GM19467 (cell line): ENCODE measurements at regions not wholly inside any gene's neighbourhood (a gene's known extent, or its start where the extent isn't known, plus 50 kb on each side); places are given as distances from the start of the nearest gene placed in this dataset.
"Not testable (repeated sequence)": the region's sequence is repeated elsewhere in the genome, so short reads cannot be mapped to it uniquely, and the experiment has no call there.

Experiments
- ATAC-seq: cut with Tn5 transposase; IDR thresholded peaks from one replicate; pipeline ENCODE4 v1.9.1; 2021; ENCODE audit warnings: mild to moderate bottlenecking, moderate library complexity; ENCODE audit not compliant: unreplicated experiment

DNA sequence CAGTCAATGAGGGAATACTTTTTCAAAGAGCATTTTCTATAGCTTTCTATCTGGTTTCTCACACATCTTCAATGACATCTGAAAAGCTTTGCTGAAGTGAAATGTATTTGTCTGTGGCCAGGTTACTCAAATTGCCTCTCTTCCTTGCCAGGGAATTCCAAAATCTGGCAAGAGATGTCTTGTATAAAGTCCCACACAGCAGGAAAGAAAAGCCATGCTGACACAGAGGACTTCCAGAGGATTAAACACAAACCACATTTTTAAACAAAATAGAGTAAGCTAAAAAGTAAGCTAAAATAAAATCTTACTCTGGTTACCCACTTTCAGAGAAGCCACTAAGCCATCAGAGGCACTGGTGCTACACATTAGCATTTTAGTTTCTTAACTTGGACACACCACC is 93.1 kb upstream of the BCAR3 start:
- ATAC-seq: no peak

DNA sequence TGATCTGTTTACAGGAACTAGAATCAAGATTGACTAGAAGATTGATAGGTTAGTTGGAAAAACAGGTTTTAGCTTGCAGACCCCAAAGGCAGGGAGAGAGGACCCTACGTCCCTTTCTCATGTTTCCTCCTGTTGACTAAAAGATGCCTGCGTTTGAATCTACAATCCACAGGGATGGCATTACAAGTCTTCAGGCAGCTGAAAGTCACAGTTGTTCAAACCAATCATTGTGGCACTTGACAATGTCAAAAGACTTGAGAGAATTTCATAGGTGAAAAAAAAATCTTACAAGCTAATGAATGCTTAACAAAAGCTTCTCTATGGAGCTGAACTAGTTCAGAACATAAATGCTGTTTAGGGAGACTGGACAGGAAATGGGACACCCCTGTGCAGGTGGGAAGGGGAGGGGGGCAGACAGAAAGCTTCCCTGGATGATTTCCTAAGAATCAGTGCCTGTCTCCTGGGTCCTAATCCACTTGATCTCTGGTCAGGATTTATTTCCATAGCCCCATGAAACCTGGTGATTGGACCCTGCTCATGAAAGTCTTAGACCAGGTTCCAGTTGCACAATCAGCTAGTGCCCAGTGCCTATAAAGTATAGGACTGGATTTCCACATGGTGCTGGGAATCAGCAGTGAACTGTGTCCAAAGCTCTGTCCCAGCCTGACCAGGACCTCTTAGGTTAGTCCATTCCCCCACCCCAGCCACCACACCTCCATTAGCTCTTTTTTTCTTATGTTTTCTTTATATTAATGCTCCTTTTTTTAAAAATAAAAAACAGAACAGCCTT is 91.6 kb upstream of the BCAR3 start:
- no peak for ATAC-seq

- ATAC-seq: no peak
Measured at GRCh38 chr1:93771843-93772242, 90.2 kb upstream of the BCAR3 start.

DNA sequence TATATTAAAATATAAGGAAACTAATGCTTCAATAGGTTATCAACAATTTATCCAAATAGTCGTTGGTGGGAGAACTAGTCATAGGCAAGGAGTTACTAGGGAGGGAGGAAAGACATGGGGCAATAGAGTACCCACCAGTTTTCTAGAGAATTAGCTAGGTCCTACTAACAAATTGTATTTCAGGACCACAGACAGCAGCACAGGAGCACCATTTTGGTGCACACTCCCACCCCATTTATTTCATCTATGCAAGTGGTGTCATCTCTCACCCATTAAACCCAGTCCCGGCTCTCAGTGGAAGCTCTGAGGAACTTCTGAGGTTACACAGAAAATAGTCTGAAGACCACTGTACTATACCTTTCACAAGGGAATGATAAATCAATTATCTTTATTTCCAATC is 89.0 kb upstream of the BCAR3 start:
- no peak for ATAC-seq

DNA sequence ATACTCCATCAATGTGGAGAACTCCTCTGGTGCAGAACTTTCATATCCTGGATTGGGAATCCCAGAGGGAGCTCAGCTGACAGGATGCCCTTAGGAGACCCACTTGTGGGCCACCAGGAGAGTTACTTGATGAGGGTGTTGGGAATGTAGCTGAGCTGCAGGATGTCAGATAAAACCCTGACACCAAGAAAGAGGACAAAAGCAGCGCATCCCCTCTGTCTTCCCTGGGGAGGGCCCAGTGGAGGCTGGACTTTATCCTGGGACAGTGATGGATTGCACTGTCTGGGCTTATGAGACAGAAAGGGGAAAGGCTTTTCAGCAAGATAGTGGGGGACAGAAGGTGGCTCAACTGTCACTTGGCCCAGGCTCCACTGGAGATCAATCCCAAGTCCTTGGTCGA is 88.1 kb upstream of the BCAR3 start:
- ATAC-seq: no peak

DNA sequence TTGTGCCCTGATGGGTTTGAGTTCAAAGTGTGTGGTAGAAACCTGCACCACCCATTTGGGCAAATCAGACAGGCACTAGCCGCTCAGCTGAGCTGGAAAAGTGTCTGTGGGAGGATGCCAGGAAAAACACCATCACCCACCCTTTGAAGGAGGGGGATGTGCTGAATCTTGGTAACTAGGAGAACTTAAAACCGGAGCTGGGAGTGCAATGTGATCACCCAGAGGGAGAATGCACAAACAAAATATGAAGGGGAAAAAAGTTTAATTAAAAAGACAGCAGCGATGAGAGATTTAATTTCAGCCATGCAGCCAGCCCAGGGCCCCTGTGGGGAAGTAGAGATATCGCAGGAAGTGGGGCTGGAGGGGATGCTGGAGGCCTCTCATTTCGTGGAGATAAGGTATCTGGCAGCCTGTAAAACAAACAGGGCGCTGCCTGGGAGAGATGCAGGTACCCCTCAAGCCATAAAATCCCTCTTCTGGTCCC is 86.8 kb upstream of the BCAR3 start:
- no peak for ATAC-seq

- no peak for ATAC-seq
Measured at GRCh38 chr1:93766451-93766850, 84.8 kb upstream of the BCAR3 start.

- no peak for ATAC-seq
Measured at GRCh38 chr1:93765099-93765498, 83.5 kb upstream of the BCAR3 start.

DNA sequence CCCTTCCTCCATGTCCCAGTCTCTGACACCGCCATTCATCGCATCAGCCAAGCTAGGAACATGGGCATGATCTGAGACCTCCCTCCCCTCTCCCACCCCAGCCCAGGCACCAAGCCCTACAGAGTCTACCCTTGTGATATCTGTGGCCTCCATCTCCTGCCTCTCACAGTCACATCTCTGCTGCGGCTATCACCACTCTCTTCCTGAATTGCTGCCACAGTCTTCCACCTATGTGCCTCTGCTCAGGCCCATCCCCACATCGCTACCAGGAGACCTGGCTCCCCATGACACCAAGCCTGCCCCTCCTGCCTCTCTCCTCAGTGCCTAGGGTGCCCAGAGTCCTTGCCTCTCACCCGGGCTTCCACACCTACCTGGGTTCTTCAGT is 82.7 kb upstream of the BCAR3 start:
- no peak for ATAC-seq

DNA sequence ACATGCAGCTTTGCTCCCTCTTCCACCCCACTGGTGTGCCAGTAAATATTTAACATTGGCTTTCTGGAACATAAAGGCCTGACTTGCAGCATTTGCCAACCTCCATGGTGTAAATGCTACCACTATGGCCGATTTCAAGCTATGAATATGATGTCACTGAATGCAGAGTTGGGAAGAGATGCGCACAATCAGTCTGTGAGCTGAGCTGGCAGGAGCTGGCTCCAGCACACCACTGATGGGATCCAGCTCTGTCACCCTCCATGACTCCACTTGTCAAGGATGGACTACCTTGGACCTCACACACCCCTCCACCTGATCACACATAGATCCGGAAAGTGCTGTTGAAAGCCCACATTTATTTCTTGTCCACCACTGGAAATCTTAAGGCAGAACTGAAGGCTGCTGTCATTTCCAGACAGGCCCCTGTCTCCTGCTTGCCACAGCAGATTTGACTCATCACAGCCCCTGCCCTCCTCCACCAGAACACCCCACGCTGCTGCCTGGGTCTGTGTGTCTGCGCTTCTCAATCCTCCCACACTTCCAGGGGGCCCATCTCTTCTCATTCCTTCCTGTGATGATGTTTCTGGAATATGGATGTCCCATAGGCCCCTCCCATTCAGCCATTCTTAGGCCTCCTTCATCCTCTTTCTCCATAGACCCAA is 82.2 kb upstream of the BCAR3 start:
- no peak for ATAC-seq

DNA sequence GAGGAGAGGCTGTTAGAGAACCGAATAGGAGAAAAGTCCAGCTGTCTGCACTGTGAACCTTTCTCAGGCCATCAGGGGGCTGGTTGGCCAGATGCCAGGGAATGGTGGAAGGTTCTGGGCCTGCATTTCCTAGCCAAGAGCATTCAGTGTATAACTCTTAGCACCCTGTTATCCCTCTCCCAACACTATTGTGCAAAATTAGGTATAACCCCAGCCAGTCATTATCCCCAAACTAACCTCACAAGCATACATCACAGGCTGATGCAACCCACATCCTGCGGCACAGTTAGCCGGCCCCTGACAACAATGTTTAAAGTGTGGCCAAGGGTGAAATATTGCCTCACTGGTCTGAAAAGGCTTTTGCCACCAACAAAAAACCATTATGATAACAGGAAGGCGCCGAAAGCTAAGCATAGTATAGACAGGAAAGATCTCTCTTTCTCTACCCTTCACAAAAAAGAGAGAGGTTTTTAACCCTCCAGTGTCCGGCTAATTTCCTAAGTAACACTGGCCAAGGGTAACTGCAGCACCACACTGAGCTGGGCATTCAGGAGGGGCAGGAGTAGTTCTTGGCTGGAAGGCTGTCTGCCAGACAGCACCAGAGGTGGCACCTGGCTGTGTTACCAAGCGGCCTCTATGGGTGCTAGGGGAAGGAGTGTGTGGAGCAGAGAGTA is 77.3 kb upstream of the BCAR3 start:
- ATAC-seq: no peak

GRCh38 chr1:93757256-93758036 is 75.8 kb upstream of the BCAR3 start:
- no peak for ATAC-seq

DNA sequence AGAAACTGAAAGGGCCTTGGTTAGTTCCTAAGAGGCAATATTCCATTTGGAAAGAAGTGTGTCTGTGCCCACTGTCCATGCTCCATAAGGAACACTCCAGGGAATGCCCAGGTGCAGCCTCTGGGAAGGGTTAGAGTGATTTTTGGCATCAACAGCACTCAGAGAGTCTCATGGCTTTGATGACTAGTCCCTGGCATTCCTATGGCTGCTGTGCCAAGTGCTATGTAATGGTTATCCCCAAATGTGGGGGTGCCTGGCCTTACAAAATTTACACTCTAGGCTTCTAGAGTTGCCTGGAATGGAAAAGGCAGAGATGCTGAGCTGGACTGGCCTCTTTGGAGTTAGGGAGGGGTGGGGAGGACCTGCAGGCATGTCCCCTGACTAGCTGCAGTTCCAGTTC is 75.0 kb upstream of the BCAR3 start:
- ATAC-seq: no peak

DNA sequence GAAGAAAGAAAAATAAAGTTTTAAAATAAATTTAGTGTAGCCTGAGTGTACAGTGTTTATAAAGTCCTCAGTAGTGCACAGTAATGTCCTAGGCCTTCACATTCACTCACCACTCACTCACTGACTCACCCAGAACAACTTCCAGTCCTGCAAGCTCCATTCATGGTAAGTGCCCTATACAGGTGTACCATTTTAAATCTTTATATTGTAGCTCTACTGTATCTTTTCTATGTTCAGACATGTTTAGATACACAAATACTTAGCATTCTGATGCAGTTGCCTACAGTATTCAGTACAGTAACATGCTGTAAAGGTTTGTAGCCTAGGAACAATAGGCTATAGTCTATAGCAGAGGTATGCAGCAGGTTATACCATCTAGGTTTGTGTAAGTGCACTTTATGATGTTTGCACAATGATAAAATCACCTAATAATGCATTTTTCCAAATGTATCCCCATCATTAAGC is 73.6 kb upstream of the BCAR3 start:
- ATAC-seq: not testable (repeated sequence)

- no peak for ATAC-seq
Measured at GRCh38 chr1:93753791-93754763, 72.4 kb upstream of the BCAR3 start.

DNA sequence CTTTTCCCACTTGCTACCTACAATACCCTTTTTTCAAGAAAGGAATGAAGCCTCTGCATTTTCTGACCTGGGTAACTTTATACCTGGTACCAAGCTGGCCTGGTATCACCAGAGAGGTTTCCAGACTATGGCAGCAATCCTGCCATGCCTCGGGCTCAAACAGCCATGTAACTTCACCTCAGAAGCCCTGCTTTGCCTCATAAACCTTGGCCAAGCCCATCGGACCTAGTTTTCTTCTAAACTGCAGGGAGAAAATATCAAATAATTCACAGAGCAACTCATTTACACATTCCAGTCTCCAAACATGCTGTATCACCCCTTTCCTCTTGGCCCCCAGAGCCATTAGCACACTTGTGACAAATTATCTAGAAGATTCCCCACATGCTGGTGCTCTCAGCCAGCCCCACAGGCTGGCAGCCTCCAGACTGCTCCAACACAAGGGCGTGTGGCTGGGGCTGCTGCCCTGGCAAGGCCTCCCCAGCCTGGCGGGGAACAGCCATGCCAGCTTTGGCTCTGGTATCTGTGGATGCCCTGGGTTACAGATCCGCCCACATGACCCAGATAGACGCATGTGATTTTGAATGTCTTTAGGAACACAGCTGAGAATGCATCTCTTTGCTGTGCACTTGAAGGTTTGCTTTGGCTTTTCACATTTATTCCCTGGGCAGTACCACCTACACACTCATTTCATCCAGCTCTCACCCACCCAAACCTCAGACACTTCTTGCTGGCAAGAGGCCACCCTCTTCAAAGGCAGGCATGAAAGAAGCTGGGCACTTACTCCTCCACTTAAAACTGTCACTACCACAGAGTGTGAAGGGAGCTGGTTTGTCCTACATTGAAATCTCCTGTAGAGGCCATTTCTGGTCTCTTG is 70.0 kb upstream of the BCAR3 start:
- no peak for ATAC-seq

DNA sequence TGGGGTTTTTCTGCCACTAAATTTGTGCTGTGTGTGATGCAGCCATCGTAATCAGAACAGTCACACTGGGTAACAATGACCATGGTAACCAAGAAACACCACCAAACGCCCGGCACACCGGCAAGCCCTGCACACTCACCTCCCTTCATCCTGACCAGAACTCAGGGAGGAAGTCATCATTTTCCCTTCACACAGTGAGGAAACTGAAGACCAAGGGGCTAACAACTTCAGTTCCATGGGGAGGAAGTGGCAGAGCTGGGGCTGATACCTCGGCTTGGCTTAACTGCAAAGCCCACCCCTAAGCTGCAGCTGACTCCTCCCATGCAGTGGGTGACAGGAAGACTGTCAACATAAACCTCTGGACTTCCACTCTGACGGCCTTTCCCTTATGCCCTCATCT is 69.3 kb upstream of the BCAR3 start:
- ATAC-seq: no peak

DNA sequence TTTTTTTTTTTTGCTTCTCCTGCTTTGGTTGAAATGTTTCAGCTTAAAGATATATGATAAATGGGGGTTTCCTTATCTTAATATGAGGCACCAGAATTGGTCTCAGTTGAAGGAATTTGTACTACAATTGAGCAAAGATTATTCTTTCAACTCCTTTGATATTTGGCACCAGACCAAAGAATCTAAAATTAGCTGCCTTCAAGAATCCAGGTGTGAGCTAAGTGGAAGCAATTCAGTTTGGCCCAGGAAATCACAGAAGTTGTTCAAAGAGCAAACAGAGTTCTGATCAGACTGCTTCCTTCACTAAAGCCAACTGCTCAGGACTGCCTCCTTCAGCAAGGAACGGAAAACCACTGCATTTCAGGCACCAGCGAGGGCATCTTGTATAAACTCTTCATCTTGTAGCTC is 68.3 kb upstream of the BCAR3 start:
- ATAC-seq: peak; percentile 40

GRCh38 chr1:93749487-93749886 is 67.8 kb upstream of the BCAR3 start:
- ATAC-seq: no peak
